Ureter (tissue), 1 donor: ENCODE measurements at regions not wholly inside any gene's neighbourhood (a gene's known extent, or its start where the extent isn't known, plus 50 kb on each side); places are given as distances from the start of the nearest gene placed in this dataset.
"Not testable (repeated sequence)": the region's sequence is repeated elsewhere in the genome, so short reads cannot be mapped to it uniquely, and the experiment has no call there.

Experiments used
- DNase-seq: peaks from one replicate; pipeline ENCODE4 v3.0.0-alpha.2; 2020; ENCODE audit warnings: low spot score
- donor health status: DM: yes; HTN: yes; CAD: no.

- not testable (repeated sequence) for DNase-seq
These were observed 61.7 kb downstream of the RHOU start for GRCh38 chr1:228796945-228797344.

GRCh38 chr1:228798035-228798434 lies 62.8 kb downstream of the RHOU start:
- DNase-seq = no peak

- DNase-seq = no peak
These were observed 63.3 kb downstream of the RHOU start for GRCh38 chr1:228798548-228798947.

- DNase-seq = no peak
These were observed 64.6 kb downstream of the RHOU start for GRCh38 chr1:228799924-228800323.

GRCh38 chr1:228801068-228801467 lies 65.8 kb downstream of the RHOU start:
- DNase-seq = no peak

GRCh38 chr1:228802386-228803220 lies 67.3 kb downstream of the RHOU start:
- no peak for DNase-seq

- DNase-seq = no peak
These were observed 68.1 kb downstream of the RHOU start for GRCh38 chr1:228803421-228803820.

GRCh38 chr1:228804173-228804572 lies 68.9 kb downstream of the RHOU start:
- no peak for DNase-seq

GRCh38 chr1:228804640-228805413 lies 69.5 kb downstream of the RHOU start:
- DNase-seq = peak; percentile 41

GRCh38 chr1:228807904-228808605 lies 72.8 kb downstream of the RHOU start:
- peak; percentile 31 for DNase-seq

GRCh38 chr1:228809621-228810394 lies 74.5 kb downstream of the RHOU start:
- DNase-seq = no peak

- DNase-seq = no peak
These were observed 75.1 kb downstream of the RHOU start for GRCh38 chr1:228810395-228810758.

- DNase-seq = no peak
These were observed 75.8 kb downstream of the RHOU start for GRCh38 chr1:228810878-228811711.

GRCh38 chr1:228811712-228812305 lies 76.5 kb downstream of the RHOU start:
- no peak for DNase-seq

GRCh38 chr1:228812961-228813360 lies 77.7 kb downstream of the RHOU start:
- no peak for DNase-seq

- no peak for DNase-seq
These were observed 78.9 kb downstream of the RHOU start for GRCh38 chr1:228814176-228814575.

- no peak for DNase-seq
These were observed 83.0 kb downstream of the RHOU start for GRCh38 chr1:228818296-228818695.

- DNase-seq = no peak
These were observed 83.8 kb downstream of the RHOU start for GRCh38 chr1:228818928-228819630.

- no peak for DNase-seq
These were observed 86.0 kb downstream of the RHOU start for GRCh38 chr1:228821252-228821651.

- DNase-seq = no peak
These were observed 87.9 kb downstream of the RHOU start for GRCh38 chr1:228823200-228823599.
